SK-N-DZ (cell line): ENCODE measurements at regions not wholly inside any gene's neighbourhood (a gene's known extent, or its start where the extent isn't known, plus 50 kb on each side); places are given as distances from the start of the nearest gene placed in this dataset.
"Not testable (repeated sequence)": the region's sequence is repeated elsewhere in the genome, so short reads cannot be mapped to it uniquely, and the experiment has no call there.

Source experiments
- DNase-seq: peaks from one replicate; pipeline ENCODE4 v3.0.0-alpha.2; 2015; ENCODE audit warnings: low spot score

- no peak for DNase-seq
Observed at GRCh38 chr3:76514836-76515235, 525.1 kb upstream of the ROBO2 start.

GRCh38 chr3:76523337-76523736, 516.6 kb upstream of the ROBO2 start:
- no peak for DNase-seq

GRCh38 chr3:76525726-76526125, 514.2 kb upstream of the ROBO2 start:
- no peak for DNase-seq

- DNase-seq = no peak
Observed at GRCh38 chr3:76527773-76528172, 512.1 kb upstream of the ROBO2 start.

- no peak for DNase-seq
Observed at GRCh38 chr3:76532158-76532822, 507.6 kb upstream of the ROBO2 start.

GRCh38 chr3:76533710-76534109, 506.2 kb upstream of the ROBO2 start:
- DNase-seq = not testable (repeated sequence)

GRCh38 chr3:76537857-76538256, 502.0 kb upstream of the ROBO2 start:
- not testable (repeated sequence) for DNase-seq

GRCh38 chr3:76547674-76548073, 492.2 kb upstream of the ROBO2 start:
- peak; percentile 70 for DNase-seq

- no peak for DNase-seq
Observed at GRCh38 chr3:76550522-76551201, 489.2 kb upstream of the ROBO2 start.

- no peak for DNase-seq
Observed at GRCh38 chr3:76551739-76552138, 488.2 kb upstream of the ROBO2 start.

- DNase-seq = no peak
Observed at GRCh38 chr3:76552653-76553052, 487.2 kb upstream of the ROBO2 start.

- no peak for DNase-seq
Observed at GRCh38 chr3:76554707-76555106, 485.2 kb upstream of the ROBO2 start.

GRCh38 chr3:76561494-76562236, 478.2 kb upstream of the ROBO2 start:
- DNase-seq = no peak

GRCh38 chr3:76565496-76566210, 474.2 kb upstream of the ROBO2 start:
- no peak for DNase-seq

GRCh38 chr3:76566211-76566534, 473.7 kb upstream of the ROBO2 start:
- DNase-seq = no peak

- DNase-seq = no peak
Observed at GRCh38 chr3:76566904-76567303, 473.0 kb upstream of the ROBO2 start.

- DNase-seq = peak; percentile 30
Observed at GRCh38 chr3:76570436-76571057, 469.4 kb upstream of the ROBO2 start.

GRCh38 chr3:76576201-76576600, 463.7 kb upstream of the ROBO2 start:
- DNase-seq = peak; percentile 96

- no peak for DNase-seq
Observed at GRCh38 chr3:76582098-76582497, 457.8 kb upstream of the ROBO2 start.

GRCh38 chr3:76582632-76583378, 457.1 kb upstream of the ROBO2 start:
- no peak for DNase-seq

GRCh38 chr3:76585794-76586392, 454.0 kb upstream of the ROBO2 start:
- peak; percentile 19 for DNase-seq
